HG03439 (cell line): ENCODE measurements at regions not wholly inside any gene's neighbourhood (a gene's known extent, or its start where the extent isn't known, plus 50 kb on each side); places are given as distances from the start of the nearest gene placed in this dataset.

Experiments
- ATAC-seq: cut with Tn5 transposase; IDR thresholded peaks from one replicate; pipeline ENCODE4 v1.9.1; 2021; ENCODE audit warnings: mild to moderate bottlenecking, moderate library complexity; ENCODE audit not compliant: unreplicated experiment

DNA sequence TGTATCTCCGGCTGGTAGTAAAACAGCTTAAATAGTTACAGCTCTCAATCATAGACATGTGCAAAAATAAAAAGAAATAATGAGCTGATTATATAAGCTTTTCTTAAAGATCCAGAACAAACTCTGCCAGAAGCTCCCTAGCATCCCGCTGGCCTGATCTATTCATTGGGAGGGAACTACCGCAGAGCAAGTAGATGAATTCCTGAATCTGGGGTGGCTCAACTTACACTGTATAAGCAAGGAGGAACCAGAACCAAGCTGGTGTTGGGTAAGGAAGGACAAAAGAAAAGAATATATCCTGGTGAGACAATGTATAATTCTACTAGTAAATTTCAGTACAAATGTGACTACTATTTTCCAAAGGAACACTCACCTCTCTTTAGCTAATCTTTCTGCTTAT is 1122.2 kb downstream of the OLFM4 start:
- ATAC-seq, result no peak

DNA sequence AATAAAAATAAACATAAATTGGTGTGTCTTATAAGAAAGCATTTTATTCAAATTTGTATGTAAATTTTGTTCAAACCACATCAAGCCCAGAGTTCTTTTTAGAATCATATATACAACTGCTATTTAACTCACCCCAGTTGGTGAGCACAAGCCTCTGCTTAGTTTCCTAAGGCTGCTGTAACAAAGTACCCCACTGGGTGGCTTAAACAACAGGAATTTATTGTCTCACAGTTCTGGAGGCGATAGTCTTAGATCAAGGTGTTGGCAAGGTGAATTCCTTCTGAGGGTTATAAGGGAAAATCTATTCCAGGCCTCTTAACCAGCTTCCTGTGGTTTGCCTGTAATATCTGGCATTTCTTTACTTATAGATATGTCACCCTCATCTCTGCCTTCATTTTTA is 1133.5 kb downstream of the OLFM4 start:
- no peak for ATAC-seq

DNA sequence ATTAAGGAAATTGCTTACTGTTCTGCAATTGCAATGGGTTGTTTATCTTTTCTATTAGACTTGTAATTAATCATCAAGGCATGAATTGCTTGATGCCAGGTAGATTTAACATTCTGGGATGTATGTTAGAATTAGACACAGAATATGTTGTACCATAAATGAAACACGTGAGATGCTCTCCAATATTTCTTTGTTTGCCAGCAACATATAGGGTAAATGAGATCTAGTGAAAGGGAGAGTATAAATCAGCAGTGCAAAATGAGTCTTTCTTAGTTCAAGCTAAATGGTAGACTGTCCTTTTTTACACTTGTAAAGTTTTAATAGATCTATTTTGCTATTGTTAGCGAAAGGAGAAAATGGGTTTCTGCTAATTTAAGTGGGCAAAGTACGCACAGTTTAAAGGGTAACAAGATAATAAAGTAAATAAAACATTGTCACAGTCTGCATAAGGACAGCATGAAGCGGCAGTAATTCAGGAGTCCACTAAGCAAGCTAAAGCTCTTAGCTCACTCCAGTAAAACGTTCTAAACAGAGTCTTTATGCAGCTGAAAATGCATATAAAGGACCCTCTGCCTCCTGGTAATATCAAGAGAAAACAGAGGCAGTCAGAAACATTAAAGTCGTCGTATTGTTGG is 1137.1 kb downstream of the OLFM4 start:
- ATAC-seq, result no peak

DNA sequence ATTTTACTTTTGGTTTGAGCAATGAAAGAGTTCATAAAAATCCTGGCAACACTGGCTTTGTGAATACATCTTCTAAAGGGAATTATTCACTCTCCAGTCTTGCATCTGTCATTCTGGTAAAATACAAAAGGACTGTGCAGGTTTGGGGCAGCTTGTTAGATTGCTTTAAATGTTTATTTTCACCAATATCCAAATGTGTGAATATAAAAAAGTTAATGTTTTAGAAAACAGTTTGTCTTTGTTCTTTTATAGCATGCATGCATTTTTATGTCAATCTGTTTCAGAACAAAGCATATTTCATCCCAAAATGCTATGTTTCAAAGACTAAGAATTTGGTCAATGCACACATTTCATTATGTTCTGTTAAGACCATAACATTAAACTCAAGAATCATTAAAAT is 1145.4 kb downstream of the OLFM4 start:
- ATAC-seq, result no peak

DNA sequence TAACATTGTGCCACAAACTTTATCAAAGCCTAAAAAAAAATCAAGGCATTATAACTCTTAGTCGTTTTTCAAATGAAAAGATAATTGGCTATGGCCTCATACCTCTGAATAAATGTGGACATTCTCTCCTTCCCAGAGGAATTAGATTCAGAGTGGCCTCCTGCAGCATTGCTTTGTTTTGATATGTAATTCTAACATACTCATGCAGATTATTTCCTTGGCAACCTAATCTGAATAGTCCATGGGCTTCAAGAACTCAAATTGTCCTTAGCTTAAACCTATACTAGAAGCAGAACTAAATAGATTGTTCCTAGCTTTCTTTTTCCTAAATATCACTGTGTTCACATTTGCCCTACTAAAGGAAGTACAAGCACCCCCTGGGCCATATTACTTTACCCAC is 1146.9 kb downstream of the OLFM4 start:
- ATAC-seq, result no peak

DNA sequence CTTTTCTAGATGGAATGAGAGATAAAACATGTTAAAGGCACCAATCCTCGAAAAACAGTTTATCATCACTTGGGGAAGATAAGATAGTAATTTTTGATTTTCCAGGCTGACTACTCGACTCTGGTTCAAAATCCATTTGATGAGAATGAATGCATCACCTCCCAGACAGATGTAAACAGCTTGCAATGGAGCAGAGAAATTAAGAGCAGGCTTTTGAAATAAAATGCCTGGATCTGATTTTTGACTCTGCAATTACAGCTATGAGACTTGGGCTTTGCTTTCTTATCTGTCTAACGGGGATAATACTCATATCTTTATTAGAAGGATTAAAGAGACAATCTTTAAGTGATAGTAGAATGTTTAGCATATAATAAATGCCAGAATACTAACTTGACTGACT is 1148.9 kb downstream of the OLFM4 start:
- no peak for ATAC-seq

DNA sequence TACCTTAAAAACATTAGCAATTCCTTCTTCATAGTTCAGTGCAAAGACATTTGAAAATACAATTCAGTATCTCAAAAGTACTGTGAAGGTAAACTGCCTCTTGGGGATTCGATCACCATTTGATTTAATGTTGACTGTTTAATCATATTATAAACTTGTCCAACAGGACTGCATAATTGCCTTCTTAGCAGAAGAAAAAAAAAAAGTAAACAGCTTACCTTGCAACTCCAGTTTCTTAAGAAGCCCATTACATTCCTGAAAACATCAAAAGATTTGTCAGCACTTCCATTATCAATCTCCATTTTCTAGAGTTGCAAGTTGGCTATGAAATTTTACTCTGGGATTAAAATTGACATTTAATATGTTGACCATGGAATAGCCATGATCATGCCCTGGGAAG is 1154.6 kb downstream of the OLFM4 start:
- no peak for ATAC-seq

DNA sequence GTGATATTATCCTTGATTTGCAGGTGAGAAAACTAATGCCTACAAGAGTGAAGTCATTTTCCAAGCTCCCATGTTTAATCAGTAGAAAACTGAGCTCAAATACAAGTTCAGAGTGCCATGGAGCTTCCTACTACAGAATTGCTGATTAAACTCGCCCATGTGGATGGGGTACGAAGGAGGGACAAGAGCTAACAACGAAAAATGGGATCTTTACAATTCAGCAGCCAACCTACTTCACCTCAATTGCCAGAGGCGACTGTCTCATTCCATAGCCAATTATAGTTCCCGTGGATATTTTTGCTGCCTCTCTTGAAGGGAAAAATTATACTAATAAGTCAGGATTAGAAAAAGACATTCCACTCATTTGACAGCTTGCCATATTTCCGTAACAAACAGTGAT is 1155.1 kb downstream of the OLFM4 start:
- ATAC-seq, result no peak

DNA sequence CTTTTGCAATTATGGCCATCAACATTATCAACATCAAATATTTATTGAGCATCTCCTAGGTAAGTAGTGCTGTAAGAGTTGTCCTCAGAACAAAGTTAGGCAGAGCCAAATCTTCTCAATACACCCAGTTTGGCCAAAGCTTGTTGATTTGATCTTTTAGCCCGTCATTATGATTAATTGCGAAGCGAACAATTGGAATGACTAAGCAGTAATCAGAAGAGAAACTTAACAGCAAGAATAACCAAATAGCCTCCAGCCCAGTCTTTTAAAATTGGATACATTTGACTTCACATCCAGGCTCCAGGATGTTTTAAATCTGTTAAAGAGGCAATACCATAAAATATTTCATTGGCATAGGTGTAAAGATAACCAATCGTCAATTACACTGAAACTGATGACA is 1156.0 kb downstream of the OLFM4 start:
- no peak for ATAC-seq

DNA sequence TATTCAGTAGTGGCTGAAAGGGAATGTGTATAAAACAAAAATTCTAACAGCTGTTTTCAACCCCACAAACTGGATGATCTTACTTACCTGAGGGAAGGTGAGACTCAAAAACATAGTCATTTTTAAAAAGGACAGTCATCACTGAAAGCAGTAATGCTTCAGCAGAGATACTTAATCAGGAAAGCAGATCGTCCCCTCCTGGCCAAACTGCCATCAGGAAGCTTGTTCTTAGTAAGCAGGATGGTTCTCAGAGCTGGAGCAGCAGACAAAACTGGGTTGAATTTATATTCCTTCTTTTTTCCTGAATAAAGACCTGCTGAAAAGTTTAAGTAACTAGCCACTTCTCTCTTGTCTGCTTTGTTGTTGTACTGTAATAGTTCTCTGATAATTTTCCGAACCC is 1156.5 kb downstream of the OLFM4 start:
- no peak for ATAC-seq

DNA sequence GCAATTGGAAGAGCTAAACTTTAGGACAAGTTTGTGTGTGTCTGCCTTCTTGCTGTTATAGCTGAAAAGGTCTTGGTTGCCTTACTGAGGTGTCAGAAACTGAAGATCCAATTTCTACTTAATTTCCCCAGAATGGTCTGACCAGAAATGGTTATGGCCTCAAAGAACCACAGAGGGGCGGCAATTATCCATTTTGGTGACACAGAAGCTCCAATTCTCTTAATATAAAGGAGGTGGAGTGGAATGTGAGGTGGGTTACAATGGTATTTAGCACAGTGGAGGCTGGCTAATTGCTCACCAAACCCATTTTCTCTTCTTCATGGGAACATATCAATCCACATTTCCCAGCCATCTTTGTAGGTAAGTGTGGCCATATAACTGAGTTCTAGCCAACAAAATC is 1157.2 kb downstream of the OLFM4 start:
- no peak for ATAC-seq

DNA sequence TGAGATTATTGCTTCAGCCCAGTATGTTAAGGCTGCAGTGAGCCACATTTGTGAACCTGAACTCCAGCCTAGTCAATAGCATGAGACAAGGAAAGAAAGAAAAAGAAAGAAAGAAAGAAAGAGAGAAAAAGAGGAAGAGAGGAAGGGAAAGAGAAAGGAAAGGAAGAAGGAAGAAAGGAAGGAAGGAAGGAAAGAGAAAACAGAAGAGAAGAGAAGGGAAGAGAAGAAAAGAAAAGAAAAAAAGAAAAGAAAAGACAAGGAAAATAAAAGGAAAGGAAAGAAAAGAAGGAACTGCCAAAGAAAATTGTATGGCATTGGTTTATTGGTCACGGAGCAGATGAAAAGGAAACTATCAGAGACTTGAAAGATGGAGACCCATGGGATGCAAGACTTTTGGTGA is 1158.8 kb downstream of the OLFM4 start:
- ATAC-seq, result no peak

DNA sequence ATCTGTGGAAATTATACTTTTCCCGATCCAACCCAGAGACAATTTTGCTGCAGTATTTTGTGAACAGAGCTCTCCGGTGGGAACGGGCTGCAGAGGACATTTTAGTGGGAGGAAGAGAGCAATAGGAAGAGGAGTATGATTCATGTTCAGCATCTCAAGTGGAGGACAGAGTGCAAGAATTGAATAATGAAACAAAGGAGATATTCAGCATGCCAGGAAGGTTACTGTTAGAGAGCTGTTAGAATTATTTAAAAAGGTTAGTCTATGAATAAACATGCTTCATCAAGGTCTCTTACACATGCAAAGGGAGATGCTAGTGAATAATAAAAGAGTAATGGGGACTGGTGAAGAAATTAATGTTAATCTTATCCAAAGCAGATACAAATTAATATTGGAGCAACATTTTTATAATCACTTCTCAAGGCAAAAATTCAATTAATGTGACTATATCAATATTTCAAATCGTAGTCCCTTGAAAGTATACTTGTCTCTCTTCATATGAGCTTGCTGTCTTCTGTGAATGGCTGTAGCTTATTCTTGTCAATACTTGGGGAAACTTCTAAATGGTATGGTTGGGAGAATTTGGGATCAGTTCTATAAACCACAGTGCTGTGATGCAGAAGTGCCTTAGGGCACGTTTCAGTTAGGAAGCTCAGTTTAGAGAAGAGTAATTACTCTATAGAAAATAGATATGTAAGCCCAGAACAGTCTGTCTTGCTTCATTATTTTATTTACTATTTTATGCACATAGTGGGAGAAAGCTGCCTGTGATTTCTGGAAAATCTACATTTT is 1165.8 kb downstream of the OLFM4 start:
- ATAC-seq, result no peak

DNA sequence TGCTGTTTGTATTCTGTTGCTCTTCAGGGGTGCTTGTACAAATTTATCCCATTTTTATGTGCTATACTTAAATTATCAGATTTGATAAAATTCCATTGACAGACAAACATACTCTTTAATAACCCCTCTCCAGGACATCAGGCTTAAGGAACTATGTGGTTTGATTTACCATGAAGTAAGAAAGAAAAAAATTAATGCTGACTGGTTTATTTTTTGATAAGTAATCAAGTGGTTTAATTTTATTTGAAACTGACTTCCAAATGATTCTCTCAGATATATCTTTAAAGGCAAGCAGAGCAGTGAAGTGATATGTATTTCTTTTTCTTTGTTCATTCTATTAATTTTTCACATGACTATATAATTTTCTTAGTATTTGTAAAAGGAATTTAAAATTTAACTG is 1168.1 kb downstream of the OLFM4 start:
- ATAC-seq, result no peak

DNA sequence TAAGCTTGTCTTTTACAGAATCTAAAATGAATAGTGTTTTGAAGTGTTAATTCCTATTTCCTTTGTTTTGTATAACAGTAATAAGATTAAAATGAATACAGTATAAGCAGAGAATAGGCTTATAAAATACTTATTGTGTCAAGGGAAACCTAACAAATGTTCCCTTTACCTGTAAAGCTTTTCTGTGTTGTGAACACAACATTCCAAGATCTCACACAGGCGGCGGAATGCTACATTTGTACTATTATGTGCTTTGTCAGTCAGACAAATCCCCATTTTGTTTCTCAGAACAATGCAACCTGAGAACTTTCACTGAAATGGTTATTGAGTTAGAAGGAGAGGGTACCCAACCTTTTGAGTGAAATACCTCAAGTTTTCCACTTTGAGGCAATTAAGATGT is 1170.3 kb downstream of the OLFM4 start:
- no peak for ATAC-seq

DNA sequence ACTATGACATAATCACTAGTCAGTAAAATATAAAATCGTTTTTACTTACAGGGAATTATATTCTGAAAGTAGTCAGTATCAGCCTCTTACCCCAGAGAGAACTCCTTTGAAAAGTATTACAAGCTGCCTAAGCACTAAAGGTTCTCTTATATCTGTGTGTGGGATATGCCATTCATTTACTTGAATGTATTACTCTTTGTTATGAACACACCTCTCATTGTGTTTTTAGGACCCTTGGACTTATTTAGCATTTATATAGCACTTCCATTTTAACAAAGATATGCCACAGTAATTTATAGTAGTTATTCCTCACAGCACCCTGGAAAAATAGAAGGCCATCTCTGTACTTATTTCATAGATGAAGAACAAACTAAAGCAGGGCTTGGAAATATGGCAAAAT is 1178.0 kb downstream of the OLFM4 start:
- no peak for ATAC-seq

DNA sequence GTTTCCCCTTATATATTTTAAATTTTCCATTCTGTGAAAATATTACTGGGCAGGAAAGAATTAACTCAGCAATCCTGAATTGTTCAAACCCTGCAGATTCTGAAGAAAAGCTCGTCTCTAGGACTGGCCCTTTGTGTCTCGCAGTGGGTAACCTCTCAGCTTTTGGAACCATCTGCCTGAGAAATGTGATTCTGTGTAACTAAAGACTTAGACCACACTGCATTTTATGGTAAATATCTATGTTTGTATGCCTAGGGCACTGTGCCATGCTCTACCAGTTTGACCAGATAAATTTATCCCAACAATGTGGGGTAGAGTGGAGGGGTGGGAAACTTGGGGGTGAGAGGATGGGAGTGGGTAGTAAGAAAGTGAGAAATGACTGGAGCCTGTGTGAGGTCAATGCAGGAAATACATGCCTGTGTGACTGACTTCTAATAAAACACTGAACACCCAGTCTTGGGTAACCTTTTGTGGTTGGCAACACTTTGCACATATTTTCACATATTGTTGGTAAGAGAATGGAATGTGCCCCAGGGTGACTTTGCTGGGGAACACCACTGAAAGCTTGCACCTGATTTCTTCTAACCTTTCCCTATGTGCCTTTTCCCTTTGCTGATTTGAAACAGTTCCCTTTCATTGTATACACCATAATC is 1181.9 kb downstream of the OLFM4 start:
- no peak for ATAC-seq

DNA sequence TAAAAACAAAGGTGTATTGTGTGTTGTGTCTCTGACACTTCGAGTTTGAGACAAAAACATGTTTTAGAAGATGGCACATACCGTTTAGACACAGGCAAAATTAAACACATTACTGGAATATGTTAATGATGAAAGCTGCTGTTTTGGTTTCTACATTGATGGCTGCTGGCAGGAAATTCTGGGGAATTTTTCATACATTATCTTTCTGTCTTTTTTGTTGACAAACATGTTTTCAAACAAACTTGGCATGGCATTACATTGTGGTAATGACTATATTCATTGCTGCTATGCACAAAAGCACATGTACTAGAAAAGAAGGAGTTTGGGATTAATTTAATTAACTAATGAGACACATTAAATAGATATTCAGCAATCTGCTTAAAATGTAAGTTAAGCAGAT is 1187.6 kb downstream of the OLFM4 start:
- ATAC-seq, result no peak

DNA sequence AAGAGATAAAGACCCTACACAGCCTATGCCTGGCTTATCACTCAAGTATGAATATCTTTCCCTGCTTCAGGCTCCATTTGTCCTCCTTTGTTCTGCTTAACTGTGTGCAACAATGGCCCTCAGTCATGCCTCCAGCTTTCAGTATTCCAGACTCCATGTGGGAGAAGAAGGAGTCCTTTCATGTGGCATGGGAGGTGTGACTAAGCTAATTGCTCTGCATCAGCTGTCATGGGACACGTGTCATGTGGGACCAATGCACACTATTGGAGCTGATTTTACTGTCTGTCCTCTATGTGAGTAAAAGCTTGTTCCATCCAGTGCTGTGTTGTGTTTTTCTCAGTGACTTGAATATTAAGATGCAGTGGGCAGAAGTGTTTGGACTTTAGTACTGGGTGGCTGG is 1198.3 kb downstream of the OLFM4 start:
- no peak for ATAC-seq

DNA sequence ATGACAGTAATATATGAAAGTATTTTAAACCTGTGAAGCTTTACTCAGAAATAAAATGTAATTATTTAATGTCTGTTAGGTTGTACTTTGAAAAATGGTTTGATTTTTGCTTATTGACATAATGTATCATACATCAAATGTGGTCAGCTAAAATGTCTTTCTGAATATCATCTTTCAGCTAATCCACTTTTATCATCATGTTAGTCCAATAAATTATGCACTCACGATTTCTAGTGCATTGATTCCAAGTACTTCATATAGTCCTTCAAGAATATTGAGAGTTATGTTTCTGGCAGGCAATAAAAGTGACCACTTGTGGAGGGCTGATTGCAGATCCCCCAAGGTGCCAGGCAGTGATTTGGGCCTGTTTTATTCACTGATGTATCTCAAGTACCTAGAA is 1204.1 kb downstream of the OLFM4 start:
- ATAC-seq, result no peak

DNA sequence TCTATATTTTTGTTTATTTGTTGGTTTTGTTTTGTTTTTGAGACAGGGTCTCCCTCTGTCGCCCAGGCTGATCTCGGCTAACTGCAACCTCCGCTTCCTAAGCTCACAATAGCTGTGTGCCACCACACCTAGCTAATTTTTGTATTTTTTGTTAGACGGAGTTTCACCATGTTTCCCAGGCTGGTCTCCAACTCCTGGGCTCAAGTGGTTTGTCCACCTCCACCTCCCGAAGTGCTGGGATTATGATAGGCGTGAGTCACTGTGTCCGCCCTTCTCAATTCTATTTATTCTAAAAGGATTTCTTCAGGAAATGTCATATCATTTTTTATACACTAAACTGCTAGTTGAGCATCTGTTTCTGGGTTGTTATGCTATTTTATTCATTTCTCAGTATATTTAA is 1206.0 kb downstream of the OLFM4 start:
- ATAC-seq, result no peak

DNA sequence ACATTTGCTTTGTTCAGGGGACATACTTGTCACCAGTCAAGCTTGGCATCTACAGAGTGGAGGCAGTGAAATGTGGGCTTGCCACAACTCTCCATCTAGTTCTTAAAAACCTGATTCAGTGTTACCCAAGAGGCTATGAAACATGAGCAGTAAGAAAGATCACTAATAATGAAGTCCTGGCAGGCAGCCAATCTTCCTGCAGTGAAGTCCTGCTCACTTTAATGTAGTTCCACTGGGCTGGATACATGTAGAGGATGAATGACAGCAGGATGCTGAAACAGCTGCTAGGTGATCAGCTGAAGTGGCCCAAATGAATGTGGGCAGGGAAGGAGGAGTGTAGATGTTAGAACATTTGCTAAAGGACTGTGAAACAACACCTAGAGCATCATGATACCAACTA is 1213.1 kb downstream of the OLFM4 start:
- ATAC-seq, result no peak
